CD4-positive, alpha-beta memory T cell (primary cell): ENCODE measurements at regions not wholly inside any gene's neighbourhood (a gene's known extent, or its start where the extent isn't known, plus 50 kb on each side); places are given as distances from the start of the nearest gene placed in this dataset.

Experiments used
- CTCF ChIA-PET: fragments of 350-600 bp; sonication (Branson Sonifier 250); formaldehyde crosslinking; loops from one replicate; lab custom pipeline; 2021; ENCODE audit warnings: inconsistent platforms; ENCODE audit not compliant: partially characterized antibody; lab: Charles Lee
- POLR2A ChIA-PET: fragments of 350-600 bp; sonication (Branson Sonifier 250); formaldehyde crosslinking; loops from one replicate; lab custom pipeline; 2021; ENCODE audit not compliant: partially characterized antibody; lab: Charles Lee
- DNase-seq, 5 donors: peaks; one replicate each; pipeline versions ENCODE4 v3.0.0 to v3.0.0-alpha.2; 2020 to 2022; ENCODE audit warnings: mixed read lengths in 1 of 5
- H3K27ac ChIP-seq: one replicate; pipeline ENCODE4 v1.7.0; 2013; ENCODE audit warnings: low read depth, low read length
- H3K27me3 ChIP-seq: 2 replicates; pipeline ENCODE4 v1.7.0; 2013; ENCODE audit warnings: mild to moderate bottlenecking, low read length, moderate library complexity; ENCODE audit not compliant: insufficient read depth
- H3K36me3 ChIP-seq: 2 replicates; pipeline ENCODE4 v1.7.0; 2013; ENCODE audit warnings: mild to moderate bottlenecking, low read length, moderate library complexity; ENCODE audit not compliant: insufficient read depth
- H3K4me1 ChIP-seq: 2 replicates; pipeline ENCODE4 v1.7.0; 2013; ENCODE audit warnings: mild to moderate bottlenecking, low read length, moderate library complexity; ENCODE audit not compliant: insufficient read depth
- H3K4me3 ChIP-seq, 2 donors: one replicate each; pipeline ENCODE4 v1.7.0; 2013; ENCODE audit warnings: low read length in 2 of 2, mild to moderate bottlenecking in 1 of 2
- H3K9me3 ChIP-seq, 2 donors: one replicate each; pipeline ENCODE4 v1.7.0; 2013; ENCODE audit warnings: low read length in 2 of 2, control low read depth in 1 of 2; ENCODE audit not compliant: control insufficient read depth in 1 of 2
- H3K27ac Mint-ChIP-seq, 7 donors: one replicate each; pipeline ENCODE4 v1.8.0; 2020 to 2021; ENCODE audit warnings: mixed read lengths in 7 of 7, mild to moderate bottlenecking in 6 of 7, inconsistent platforms in 3 of 7, moderate library complexity in 3 of 7
- H3K27me3 Mint-ChIP-seq, 2 donors: one replicate each; pipeline ENCODE4 v1.8.0; 2020 to 2021; ENCODE audit warnings: mixed read lengths in 2 of 2
- H3K36me3 Mint-ChIP-seq, 2 donors: one replicate each; pipeline ENCODE4 v1.8.0; 2020 to 2021; ENCODE audit warnings: mixed read lengths in 2 of 2, inconsistent platforms in 1 of 2, mild to moderate bottlenecking in 1 of 2
- H3K4me1 Mint-ChIP-seq, 4 donors: one replicate each; pipeline ENCODE4 v1.8.0; 2020 to 2021; ENCODE audit warnings: mixed read lengths in 4 of 4, mild to moderate bottlenecking in 1 of 4
- H3K4me3 Mint-ChIP-seq, 8 donors: one replicate each; pipeline ENCODE4 v1.8.0; 2020 to 2021; ENCODE audit warnings: mixed read lengths in 8 of 8, mild to moderate bottlenecking in 7 of 8, moderate library complexity in 6 of 8, inconsistent platforms in 3 of 8
- H3K9me3 Mint-ChIP-seq, 8 donors: one replicate each; pipeline ENCODE4 v1.8.0; 2020 to 2021; ENCODE audit warnings: mixed read lengths in 8 of 8, mild to moderate bottlenecking in 5 of 8, inconsistent platforms in 3 of 8, moderate library complexity in 1 of 8
- intact Hi-C: fragments of 100-400 bp; cut with micrococcal nuclease; formaldehyde crosslinking; loops from one replicate; pipeline ENCODE4 v1.15.1; 2023

DNA sequence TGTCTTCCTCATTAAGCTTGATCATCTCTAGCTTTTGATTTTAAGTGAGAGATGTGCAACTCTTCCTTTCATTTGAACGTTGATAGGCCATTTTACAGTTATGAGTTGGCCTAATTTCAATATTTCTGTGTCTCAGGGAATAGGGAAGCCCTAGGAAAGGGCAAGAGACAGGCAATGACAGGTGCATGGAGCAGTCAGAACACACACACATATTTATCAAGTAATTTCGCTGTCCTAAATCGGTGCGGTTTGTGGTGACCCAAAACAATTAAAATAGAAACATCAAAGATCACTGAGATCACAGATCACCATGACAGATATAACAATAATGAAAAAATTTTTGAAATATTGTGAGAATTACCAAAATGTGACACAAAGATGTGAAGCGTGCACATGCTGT lies 87.7 kb upstream of the LSM6 start:
- Histone ChIP-seq H3K4me1 (no peaks in the 10 kb centered on the region), H3K4me3 (no peak overlapping the region), H3K27me3 (no peaks in the 10 kb centered on the region), H3K27ac (no peak overlapping the region), H3K36me3 (no peaks in the 10 kb centered on the region), H3K9me3 (no peaks in the 10 kb centered on the region)
- Mint-ChIP-seq H3K36me3 (no peaks in the 10 kb centered on the region), H3K9me3 (peaks cover 0 to 2% (median 0%) of the 10 kb centered on the region in 8 donors), H3K4me1 (no peaks in the 10 kb centered on the region), H3K4me3 (no peak overlapping the region), H3K27me3 (peaks cover 4 to 7% of the 10 kb centered on the region in 2 donors), H3K27ac (no peak overlapping the region)
- DNase-seq, result no peak
- ChIA-PET CTCF (no interaction called here), POLR2A (no interaction called here)
- intact Hi-C loops, result no loop called here

DNA sequence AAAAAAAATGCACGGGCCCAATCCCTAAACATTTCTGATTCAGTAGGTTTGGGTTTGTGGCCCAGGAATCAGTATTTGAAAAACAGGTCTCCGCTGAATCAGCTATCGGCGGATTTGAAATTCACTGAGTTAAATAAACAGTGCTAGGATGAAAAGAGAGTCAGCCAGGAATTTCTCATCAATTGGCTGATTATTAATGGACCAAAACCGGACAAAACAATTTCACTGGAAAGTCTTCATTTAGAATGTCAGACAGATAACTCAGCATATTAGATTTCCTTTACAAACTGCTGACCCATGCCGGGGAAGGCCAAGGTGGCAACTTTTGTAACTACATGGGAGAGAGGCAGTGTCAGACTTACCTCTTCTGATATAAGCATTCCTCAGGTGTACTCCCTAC lies 99.4 kb upstream of the LSM6 start:
- Mint-ChIP-seq H3K27ac (no peak overlapping the region), H3K27me3 (peaks cover 11 to 14% of the 10 kb centered on the region in 2 donors), H3K9me3 (peaks cover 0 to 4% (median 0%) of the 10 kb centered on the region in 8 donors), H3K4me1 (no peaks in the 10 kb centered on the region), H3K36me3 (no peaks in the 10 kb centered on the region), H3K4me3 (no peak overlapping the region)
- Histone ChIP-seq H3K27ac (no peak overlapping the region), H3K27me3 (peaks cover 5% of the 10 kb centered on the region), H3K36me3 (no peaks in the 10 kb centered on the region), H3K9me3 (no peaks in the 10 kb centered on the region), H3K4me1 (no peaks in the 10 kb centered on the region), H3K4me3 (no peak overlapping the region)
- intact Hi-C loops, result no loop called here
- no peak for DNase-seq
- CTCF ChIA-PET, result no interaction called here
- POLR2A ChIA-PET, result no interaction called here

DNA sequence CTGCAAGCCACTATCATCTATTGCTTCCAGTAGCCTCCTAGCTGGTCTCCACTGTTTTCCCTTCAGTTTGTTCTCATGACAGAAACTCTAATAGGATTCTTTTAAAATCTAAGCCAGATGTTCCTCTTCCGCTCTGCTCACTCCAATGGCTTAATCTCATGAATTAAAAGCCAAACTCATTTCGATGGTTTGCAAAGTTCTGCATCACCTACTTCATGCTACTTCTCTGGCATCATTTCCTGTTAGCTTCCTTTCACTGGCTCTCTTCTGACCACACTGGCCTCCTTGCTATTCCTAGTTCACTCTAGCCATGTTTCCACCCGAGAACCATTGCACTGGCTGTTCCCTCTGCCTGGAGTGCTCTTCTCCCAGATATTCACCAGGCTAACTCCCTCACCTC lies 102.0 kb upstream of the LSM6 start:
- Histone ChIP-seq H3K27me3 (peaks cover 5% of the 10 kb centered on the region), H3K36me3 (no peaks in the 10 kb centered on the region), H3K27ac (no peak overlapping the region), H3K4me1 (no peaks in the 10 kb centered on the region), H3K4me3 (no peak overlapping the region), H3K9me3 (no peaks in the 10 kb centered on the region)
- no peak for DNase-seq
- Mint-ChIP-seq H3K27me3 (peaks cover 12 to 14% of the 10 kb centered on the region in 2 donors), H3K36me3 (no peaks in the 10 kb centered on the region), H3K4me3 (no peak overlapping the region), H3K4me1 (no peaks in the 10 kb centered on the region), H3K27ac (no peak overlapping the region), H3K9me3 (peaks cover 0 to 4% (median 0%) of the 10 kb centered on the region in 8 donors)
- ChIA-PET CTCF (no interaction called here), POLR2A (interaction anchor here (0.6 kb wide), 1 partner anchor 28 kb away, joined by 3 read pairs; no protein-coding TSS in a partner anchor)
- intact Hi-C loops, result no loop called here

DNA sequence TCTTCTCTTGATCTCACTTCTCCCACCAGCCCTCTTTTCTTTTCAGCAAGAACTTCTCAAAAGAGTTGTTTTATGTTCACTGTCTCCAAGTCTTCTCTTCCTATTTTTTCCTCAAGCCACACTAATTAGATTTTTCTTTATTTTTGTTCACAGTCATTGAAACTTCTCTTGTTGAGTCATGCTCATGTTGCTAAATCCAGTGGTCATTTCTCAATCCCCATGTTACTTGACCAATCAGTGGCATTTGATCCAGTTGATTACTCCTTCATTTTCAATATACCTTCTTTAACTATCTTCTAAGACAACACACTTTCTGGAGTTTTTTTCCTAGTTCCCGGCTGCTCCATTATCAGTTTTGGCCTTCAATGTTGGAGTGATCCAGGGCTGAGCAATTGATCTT lies 103.1 kb upstream of the LSM6 start:
- ChIA-PET POLR2A (no interaction called here), CTCF (no interaction called here)
- no peaks in the 10 kb centered on the region for H3K4me1 ChIP-seq
- DNase-seq, result no peak
- H3K27me3 ChIP-seq, result peaks cover 5% of the 10 kb centered on the region
- no peak overlapping the region for H3K27ac Mint-ChIP-seq
- H3K4me1 Mint-ChIP-seq, result no peaks in the 10 kb centered on the region
- peaks cover 12 to 14% of the 10 kb centered on the region in 2 donors for H3K27me3 Mint-ChIP-seq
- H3K27ac ChIP-seq, result no peak overlapping the region
- intact Hi-C loops, result no loop called here
- peaks cover 0 to 4% (median 0%) of the 10 kb centered on the region in 8 donors for H3K9me3 Mint-ChIP-seq
- H3K36me3 ChIP-seq, result no peaks in the 10 kb centered on the region
- no peak overlapping the region for H3K4me3 Mint-ChIP-seq
- no peaks in the 10 kb centered on the region for H3K9me3 ChIP-seq
- H3K4me3 ChIP-seq, result no peak overlapping the region
- H3K36me3 Mint-ChIP-seq, result no peaks in the 10 kb centered on the region

DNA sequence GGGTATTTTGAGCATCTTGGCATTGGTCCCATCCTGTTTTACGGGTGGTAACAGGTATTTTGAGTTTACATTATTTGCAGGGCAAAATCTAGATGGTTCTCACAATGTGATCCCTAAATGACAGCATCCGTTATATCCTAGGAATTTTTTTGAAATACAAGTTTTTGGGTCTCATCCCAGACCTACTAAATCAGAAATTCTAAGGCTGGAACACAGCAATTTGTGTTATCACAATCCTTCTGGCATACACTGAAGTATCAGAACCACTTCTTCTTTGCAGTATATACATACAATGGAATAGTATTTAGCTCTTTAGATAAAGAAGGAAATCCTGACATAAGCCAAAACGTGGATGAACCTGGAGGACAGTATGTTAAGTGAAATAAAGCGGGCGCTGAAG lies 104.1 kb upstream of the LSM6 start:
- no peaks in the 10 kb centered on the region for H3K36me3 Mint-ChIP-seq
- intact Hi-C loops, result no loop called here
- no peak overlapping the region for H3K4me3 Mint-ChIP-seq
- Histone ChIP-seq H3K36me3 (no peaks in the 10 kb centered on the region), H3K4me3 (no peak overlapping the region), H3K9me3 (no peaks in the 10 kb centered on the region), H3K4me1 (no peaks in the 10 kb centered on the region), H3K27ac (no peak overlapping the region), H3K27me3 (peaks cover 5% of the 10 kb centered on the region)
- no peak for DNase-seq
- H3K27me3 Mint-ChIP-seq, result peaks cover 11 to 16% of the 10 kb centered on the region in 2 donors
- H3K27ac Mint-ChIP-seq, result no peak overlapping the region
- ChIA-PET CTCF (no interaction called here), POLR2A (no interaction called here)
- H3K9me3 Mint-ChIP-seq, result peaks cover 0 to 4% (median 0%) of the 10 kb centered on the region in 8 donors
- H3K4me1 Mint-ChIP-seq, result peaks cover 0 to 2% (median 0%) of the 10 kb centered on the region in 4 donors

DNA sequence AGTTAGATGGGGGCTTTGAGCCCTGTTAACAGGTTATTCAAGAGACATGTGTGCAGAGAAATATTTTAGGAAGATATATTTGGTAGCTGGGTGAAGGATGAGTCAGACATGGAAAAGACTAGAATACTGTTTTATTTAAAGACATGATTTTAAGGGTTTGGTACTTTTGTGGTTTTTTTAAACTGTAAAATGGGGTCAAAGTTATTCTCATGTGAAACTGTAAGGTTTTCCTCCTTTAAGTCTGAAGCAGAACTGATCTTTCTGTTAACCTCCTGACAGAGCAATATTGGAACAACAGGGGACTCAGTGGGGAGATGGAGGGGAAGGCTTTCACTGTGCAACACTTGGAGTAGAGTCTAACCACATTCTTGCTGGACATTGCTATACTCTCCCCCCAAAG lies 112.4 kb upstream of the LSM6 start:
- Mint-ChIP-seq H3K27ac (no peak overlapping the region), H3K4me3 (no peak overlapping the region), H3K27me3 (peaks cover 11 to 15% of the 10 kb centered on the region in 2 donors), H3K4me1 (peaks cover 0 to 2% (median 0%) of the 10 kb centered on the region in 4 donors), H3K9me3 (no peaks in the 10 kb centered on the region), H3K36me3 (no peaks in the 10 kb centered on the region)
- H3K9me3 ChIP-seq, result no peaks in the 10 kb centered on the region
- no peak overlapping the region for H3K27ac ChIP-seq
- POLR2A ChIA-PET, result no interaction called here
- no peaks in the 10 kb centered on the region for H3K27me3 ChIP-seq
- intact Hi-C loops, result no loop called here
- no peak for DNase-seq
- H3K4me3 ChIP-seq, result no peak overlapping the region
- H3K36me3 ChIP-seq, result no peaks in the 10 kb centered on the region
- CTCF ChIA-PET, result interaction anchor here (1.5 kb wide), 1 partner anchor 32 kb away, joined by 3 read pairs; no protein-coding TSS in a partner anchor
- no peaks in the 10 kb centered on the region for H3K4me1 ChIP-seq

DNA sequence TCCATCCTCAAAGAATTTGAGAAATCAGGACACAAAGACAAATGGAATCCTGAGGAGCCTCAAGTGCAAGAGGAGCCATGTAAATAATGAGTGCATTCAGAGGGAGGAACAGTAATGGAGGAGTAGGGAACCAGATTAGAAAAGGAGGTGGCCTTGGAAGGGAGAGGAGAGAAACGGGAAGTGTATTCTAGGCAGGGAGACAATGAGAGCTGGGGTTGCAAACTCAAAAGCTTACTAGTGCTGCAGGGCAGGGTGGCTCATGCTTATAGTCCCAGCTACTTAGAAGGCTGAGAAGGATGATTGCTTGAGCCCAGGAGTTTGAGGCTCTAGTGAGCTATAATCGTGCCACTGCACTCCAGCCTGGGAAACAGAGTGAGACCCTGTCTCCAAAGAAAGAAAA lies 113.2 kb upstream of the LSM6 start:
- Histone ChIP-seq H3K9me3 (no peaks in the 10 kb centered on the region), H3K4me3 (no peak overlapping the region), H3K36me3 (no peaks in the 10 kb centered on the region), H3K4me1 (no peaks in the 10 kb centered on the region), H3K27ac (no peak overlapping the region), H3K27me3 (no peaks in the 10 kb centered on the region)
- no peak overlapping the region for H3K4me3 Mint-ChIP-seq
- intact Hi-C loops, result no loop called here
- ChIA-PET CTCF (interaction anchor here (1.5 kb wide), 1 partner anchor 33 kb away, joined by 3 read pairs; no protein-coding TSS in a partner anchor), POLR2A (no interaction called here)
- peaks cover 0 to 2% (median 0%) of the 10 kb centered on the region in 4 donors for H3K4me1 Mint-ChIP-seq
- no peaks in the 10 kb centered on the region for H3K36me3 Mint-ChIP-seq
- peaks cover 11 to 15% of the 10 kb centered on the region in 2 donors for H3K27me3 Mint-ChIP-seq
- no peak overlapping the region for H3K27ac Mint-ChIP-seq
- DNase-seq, result no peak
- no peaks in the 10 kb centered on the region for H3K9me3 Mint-ChIP-seq
